ENCODE measurements at regions not wholly inside any gene's neighbourhood (a gene's known extent, or its start where the extent isn't known, plus 50 kb on each side); places are given as distances from the start of the nearest gene placed in this dataset.

DNA sequence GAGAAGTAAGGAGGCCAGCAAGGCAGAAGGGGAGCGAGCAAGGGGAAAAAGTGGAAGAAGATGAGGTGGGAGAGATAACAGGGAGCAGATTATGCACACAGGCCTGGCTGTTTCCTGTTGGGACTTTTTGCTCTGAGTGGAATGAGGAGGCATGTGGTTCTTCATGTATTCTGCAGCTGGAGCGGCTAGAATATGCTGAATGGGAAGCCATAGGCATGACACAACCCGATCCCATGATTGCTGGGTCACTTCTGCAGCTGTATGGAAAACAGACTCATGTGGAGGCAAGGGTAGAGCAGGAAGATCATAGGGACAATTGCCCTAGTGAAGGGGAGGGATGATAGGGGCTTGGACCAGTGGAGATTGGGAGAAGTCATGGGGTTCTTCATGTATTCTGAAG is 206.0 kb upstream of the SUCLG2 start (continued):
- TF ChIP-seq CTCF (IDR thresholded peaks at IDR 0.05) = no peak
- no peak for TF ChIP-seq CBX8 (IDR thresholded peaks at IDR 0.05)
- no peak for TF ChIP-seq EP300 (IDR thresholded peaks at IDR 0.05)
- no peak for TF ChIP-seq PBX3 (IDR thresholded peaks at IDR 0.05)
- TF ChIP-seq JUNB (IDR thresholded peaks at IDR 0.05) = no peak
- TF ChIP-seq ZC3H11A (IDR thresholded peaks at IDR 0.05) = no peak

DNA sequence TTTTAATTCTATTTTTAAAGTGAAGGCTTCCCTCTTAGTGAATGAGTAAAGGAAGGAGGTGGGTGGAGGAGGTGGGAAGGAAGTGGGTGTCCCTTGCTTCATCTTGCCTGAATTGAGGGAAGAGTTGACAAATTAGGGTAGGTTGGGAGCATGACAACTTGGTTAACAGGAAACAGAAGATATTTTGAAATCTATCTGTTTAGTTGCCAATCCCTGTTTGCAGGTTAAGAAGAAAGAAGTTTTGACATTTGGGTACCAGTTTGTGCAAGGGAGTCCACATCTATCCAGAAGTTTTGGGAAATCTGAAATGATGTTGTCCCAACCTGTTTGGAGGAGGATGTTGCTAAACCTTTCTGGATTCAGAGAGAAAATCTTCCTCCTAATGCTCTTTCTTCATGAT is 204.1 kb upstream of the SUCLG2 start:
- ATAC-seq (no peak), FAIRE-seq (no peak), DNase-seq (ENCODE audit: low read depth in 1 of 2, low spot score in 1 of 2) (no peak)
- TF ChIP-seq SREBF2 (IDR thresholded peaks at IDR 0.05) = no peak
- no peak for TF ChIP-seq CTCF (IDR thresholded peaks at IDR 0.05)
- no peak for TF ChIP-seq JUNB (IDR thresholded peaks at IDR 0.05)
- no peak for TF ChIP-seq JUN (IDR thresholded peaks at IDR 0.05)
- TF ChIP-seq RFX5 (IDR thresholded peaks at IDR 0.05) = no peak
- no peak for TF ChIP-seq CHD2 (IDR thresholded peaks at IDR 0.05; ENCODE audit: low read length, partially characterized antibody)
- TF ChIP-seq HOXB5 (CRISPR knock-in tag; IDR thresholded peaks at IDR 0.05) = no peak
- no peak for TF ChIP-seq FOSB (CRISPR knock-in tag; IDR thresholded peaks at IDR 0.05)
- TF ChIP-seq ZC3H11A (IDR thresholded peaks at IDR 0.05) = no peak
- TF ChIP-seq HOXA7 (CRISPR knock-in tag; IDR thresholded peaks at IDR 0.05) = no peak
- no peak for TF ChIP-seq EHMT2 (IDR thresholded peaks at IDR 0.05; ENCODE audit: low read depth)
- no peak for TF ChIP-seq MAZ (IDR thresholded peaks at IDR 0.05; ENCODE audit: borderline replicate concordance, low read depth, low read length)
- no peak for TF ChIP-seq POLR2A (IDR thresholded peaks at IDR 0.05; ENCODE audit: low read length)
- TF ChIP-seq RARB (CRISPR knock-in tag; IDR thresholded peaks at IDR 0.05) = no peak
- no peak for TF ChIP-seq ESRRA (IDR thresholded peaks at IDR 0.05; ENCODE audit: borderline replicate concordance, low read length)
- POLR2A ChIA-PET = no interaction called here
- CTCF ChIA-PET = no interaction called here
- Histone ChIP-seq H3K27ac (no peak overlapping the region), H3K4me3 (no peak overlapping the region), H3K4me2 (no peak overlapping the region), H3K9me3 (no peaks in the 10 kb centered on the region), H3K4me1 (no peaks in the 10 kb centered on the region)

DNA sequence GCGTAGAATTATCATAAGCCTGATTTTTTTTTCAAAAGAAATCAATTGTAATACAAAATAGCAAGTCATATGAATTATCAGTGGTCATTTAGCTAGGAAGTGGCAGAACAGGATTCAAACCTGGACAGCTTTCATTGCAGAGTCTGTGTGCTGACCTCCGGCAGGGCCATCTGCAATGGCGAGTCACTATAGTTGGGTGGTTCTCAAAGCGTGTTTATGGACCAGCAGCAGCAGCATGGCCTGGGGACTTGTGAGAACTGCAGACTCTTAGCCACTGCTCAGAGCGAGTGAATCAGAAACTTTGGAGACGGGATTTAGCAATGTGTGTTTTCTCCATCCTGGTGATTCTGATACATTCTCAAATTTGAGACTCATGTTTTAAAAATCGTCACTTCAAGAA is 202.3 kb upstream of the SUCLG2 start:
- no peaks in the 10 kb centered on the region for H3K9me3 ChIP-seq
- FAIRE-seq = no peak
- 81% methylated on average over 7 of the region's 7 CpGs for WGBS (ENCODE audit: missing lambda C conversion rate)
- no peaks in the 10 kb centered on the region for H3K4me1 ChIP-seq
- H3K4me3 ChIP-seq = no peak overlapping the region
- H3K4me2 ChIP-seq = no peak overlapping the region
- ATAC-seq = no peak
- CTCF ChIA-PET = interaction anchor here (0.6 kb wide), 1 partner anchor 263 kb away, joined by 3 read pairs; no protein-coding TSS in a partner anchor
- DNase-seq (ENCODE audit: low read depth in 1 of 2, low spot score in 1 of 2) = no peak
- TF ChIP-seq HDAC2 (IDR thresholded peaks at IDR 0.05) (no peak), NPAS2 (CRISPR knock-in tag; IDR thresholded peaks at IDR 0.05; ENCODE audit: borderline replicate concordance) (no peak), HOXB13 (CRISPR knock-in tag; IDR thresholded peaks at IDR 0.05; ENCODE audit: low read depth) (no peak), POLR2A (IDR thresholded peaks at IDR 0.05; ENCODE audit: low read length) (no peak), EHMT2 (IDR thresholded peaks at IDR 0.05; ENCODE audit: low read depth) (no peak), NR3C1 (IDR thresholded peaks at IDR 0.05) (no peak), CEBPB (IDR thresholded peaks at IDR 0.05) (no peak), TP53 (CRISPR knock-in tag; IDR thresholded peaks at IDR 0.05) (no peak), ZFP36 (IDR thresholded peaks at IDR 0.05; ENCODE audit: borderline replicate concordance, partially characterized antibody) (no peak), ZSCAN20 (CRISPR knock-in tag; IDR thresholded peaks at IDR 0.05) (no peak)
- TF ChIP-seq, protein P1, sequence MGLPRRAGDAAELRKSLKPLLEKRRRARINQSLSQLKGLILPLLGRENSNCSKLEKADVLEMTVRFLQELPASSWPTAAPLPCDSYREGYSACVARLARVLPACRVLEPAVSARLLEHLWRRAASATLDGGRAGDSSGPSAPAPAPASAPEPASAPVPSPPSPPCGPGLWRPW (IDR thresholded peaks at IDR 0.05) = no peak
- POLR2A ChIA-PET = no interaction called here
- H3K27ac ChIP-seq = no peak overlapping the region

Measured in A549 (cell line).